ENCODE measurements at regions not wholly inside any gene's neighbourhood (a gene's known extent, or its start where the extent isn't known, plus 50 kb on each side); places are given as distances from the start of the nearest gene placed in this dataset.

GRCh38 chr13:90103099-90103784 lies 1244.2 kb upstream of the MIR17HG start:
- no peaks in the 10 kb centered on the region for H3K4me1 ChIP-seq (ENCODE audit: control insufficient read depth, insufficient read depth, low read length)
- no peak for TF ChIP-seq PBX3 (CRISPR knock-in tag; IDR thresholded peaks at IDR 0.05)
- no peak for TF ChIP-seq ZNF785 (tag by site-specific recombination; IDR thresholded peaks at IDR 0.05)
- TF ChIP-seq ZNF292 (tag by site-specific recombination; IDR thresholded peaks at IDR 0.05; ENCODE audit: borderline replicate concordance, low read depth): no peak
- no peak for TF ChIP-seq ZNF621 (tag by site-specific recombination; IDR thresholded peaks at IDR 0.05)
- no peak for TF ChIP-seq ZNF561 (tag by site-specific recombination; IDR thresholded peaks at IDR 0.05; ENCODE audit: borderline replicate concordance)
- no peak for TF ChIP-seq ZNF488 (tag by site-specific recombination; IDR thresholded peaks at IDR 0.05)
- TF ChIP-seq ZNF202 (tag by site-specific recombination; IDR thresholded peaks at IDR 0.05; ENCODE audit: borderline replicate concordance): no peak
- TF ChIP-seq, protein P1, sequence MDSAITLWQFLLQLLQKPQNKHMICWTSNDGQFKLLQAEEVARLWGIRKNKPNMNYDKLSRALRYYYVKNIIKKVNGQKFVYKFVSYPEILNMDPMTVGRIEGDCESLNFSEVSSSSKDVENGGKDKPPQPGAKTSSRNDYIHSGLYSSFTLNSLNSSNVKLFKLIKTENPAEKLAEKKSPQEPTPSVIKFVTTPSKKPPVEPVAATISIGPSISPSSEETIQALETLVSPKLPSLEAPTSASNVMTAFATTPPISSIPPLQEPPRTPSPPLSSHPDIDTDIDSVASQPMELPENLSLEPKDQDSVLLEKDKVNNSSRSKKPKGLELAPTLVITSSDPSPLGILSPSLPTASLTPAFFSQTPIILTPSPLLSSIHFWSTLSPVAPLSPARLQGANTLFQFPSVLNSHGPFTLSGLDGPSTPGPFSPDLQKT (IDR thresholded peaks at IDR 0.05; ENCODE audit: borderline replicate concordance, low read depth, low read length): no peak
- TF ChIP-seq ZNF658 (tag by site-specific recombination; IDR thresholded peaks at IDR 0.05): no peak
- TF ChIP-seq SETDB1 (IDR thresholded peaks at IDR 0.05; ENCODE audit: insufficient read length, low read length): no peak
- no peak for TF ChIP-seq ZNF302 (tag by site-specific recombination; IDR thresholded peaks at IDR 0.05; ENCODE audit: low read depth)
- TF ChIP-seq BCL11A (tag by site-specific recombination; IDR thresholded peaks at IDR 0.05; ENCODE audit: low read depth): no peak
- no peak for TF ChIP-seq ZSCAN23 (tag by site-specific recombination; IDR thresholded peaks at IDR 0.05)
- TF ChIP-seq ZNF37A (tag by site-specific recombination; IDR thresholded peaks at IDR 0.05): no peak
- TF ChIP-seq ZNF280D (tag by site-specific recombination; IDR thresholded peaks at IDR 0.05): no peak
- TF ChIP-seq KLF16 (tag by site-specific recombination; IDR thresholded peaks at IDR 0.05): no peak
- ChIA-PET POLR2A (no interaction called here), CTCF (no interaction called here)
- no peaks in the 10 kb centered on the region for H3K9me3 ChIP-seq (ENCODE audit: control insufficient read depth, insufficient read depth, low read depth, low read length)
- no peak overlapping the region for H3K4me3 ChIP-seq (ENCODE audit: low read depth, low read length)
- no peak overlapping the region for H3K27ac ChIP-seq (ENCODE audit: extremely low read depth, low read depth, low read length)
- H3K36me3 ChIP-seq (ENCODE audit: control insufficient read depth in 2 of 2, insufficient read depth in 1 of 2, low read length in 2 of 2): no peaks in the 10 kb centered on the region

- no peaks in the 10 kb centered on the region for H3K4me1 ChIP-seq (ENCODE audit: control insufficient read depth, insufficient read depth, low read length)
- TF ChIP-seq ZSCAN5A (tag by site-specific recombination; IDR thresholded peaks at IDR 0.05) (no peak), ZSCAN23 (tag by site-specific recombination; IDR thresholded peaks at IDR 0.05) (no peak), ZNF174 (tag by site-specific recombination; IDR thresholded peaks at IDR 0.05) (no peak), ZFP37 (tag by site-specific recombination; IDR thresholded peaks at IDR 0.05) (no peak), KLF1 (tag by site-specific recombination; IDR thresholded peaks at IDR 0.05) (no peak), ZNF645 (tag by site-specific recombination; IDR thresholded peaks at IDR 0.05) (no peak), ZNF747 (tag by site-specific recombination; IDR thresholded peaks at IDR 0.05) (no peak)
- TF ChIP-seq, protein P2, sequence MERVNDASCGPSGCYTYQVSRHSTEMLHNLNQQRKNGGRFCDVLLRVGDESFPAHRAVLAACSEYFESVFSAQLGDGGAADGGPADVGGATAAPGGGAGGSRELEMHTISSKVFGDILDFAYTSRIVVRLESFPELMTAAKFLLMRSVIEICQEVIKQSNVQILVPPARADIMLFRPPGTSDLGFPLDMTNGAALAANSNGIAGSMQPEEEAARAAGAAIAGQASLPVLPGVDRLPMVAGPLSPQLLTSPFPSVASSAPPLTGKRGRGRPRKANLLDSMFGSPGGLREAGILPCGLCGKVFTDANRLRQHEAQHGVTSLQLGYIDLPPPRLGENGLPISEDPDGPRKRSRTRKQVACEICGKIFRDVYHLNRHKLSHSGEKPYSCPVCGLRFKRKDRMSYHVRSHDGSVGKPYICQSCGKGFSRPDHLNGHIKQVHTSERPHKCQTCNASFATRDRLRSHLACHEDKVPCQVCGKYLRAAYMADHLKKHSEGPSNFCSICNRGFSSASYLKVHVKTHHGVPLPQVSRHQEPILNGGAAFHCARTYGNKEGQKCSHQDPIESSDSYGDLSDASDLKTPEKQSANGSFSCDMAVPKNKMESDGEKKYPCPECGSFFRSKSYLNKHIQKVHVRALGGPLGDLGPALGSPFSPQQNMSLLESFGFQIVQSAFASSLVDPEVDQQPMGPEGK (tag by site-specific recombination; IDR thresholded peaks at IDR 0.05): no peak
- TF ChIP-seq, protein P3, sequence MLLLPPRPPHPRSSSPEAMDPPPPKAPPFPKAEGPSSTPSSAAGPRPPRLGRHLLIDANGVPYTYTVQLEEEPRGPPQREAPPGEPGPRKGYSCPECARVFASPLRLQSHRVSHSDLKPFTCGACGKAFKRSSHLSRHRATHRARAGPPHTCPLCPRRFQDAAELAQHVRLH (tag by site-specific recombination; IDR thresholded peaks at IDR 0.05): no peak
- ChIA-PET POLR2A (no interaction called here), CTCF (no interaction called here)
- H3K36me3 ChIP-seq (ENCODE audit: control insufficient read depth in 2 of 2, insufficient read depth in 1 of 2, low read length in 2 of 2): no peaks in the 10 kb centered on the region
- H3K9me3 ChIP-seq (ENCODE audit: control insufficient read depth, insufficient read depth, low read depth, low read length): no peaks in the 10 kb centered on the region
- no peak overlapping the region for H3K27ac ChIP-seq (ENCODE audit: extremely low read depth, low read depth, low read length)
- no peak overlapping the region for H3K4me3 ChIP-seq (ENCODE audit: low read depth, low read length)
Observed at GRCh38 chr13:90104764-90105163, 1242.7 kb upstream of the MIR17HG start.

Measured in HEK293 (cell line).